ENCODE measurements at regions not wholly inside any gene's neighbourhood (a gene's known extent, or its start where the extent isn't known, plus 50 kb on each side); places are given as distances from the start of the nearest gene placed in this dataset.

DNA sequence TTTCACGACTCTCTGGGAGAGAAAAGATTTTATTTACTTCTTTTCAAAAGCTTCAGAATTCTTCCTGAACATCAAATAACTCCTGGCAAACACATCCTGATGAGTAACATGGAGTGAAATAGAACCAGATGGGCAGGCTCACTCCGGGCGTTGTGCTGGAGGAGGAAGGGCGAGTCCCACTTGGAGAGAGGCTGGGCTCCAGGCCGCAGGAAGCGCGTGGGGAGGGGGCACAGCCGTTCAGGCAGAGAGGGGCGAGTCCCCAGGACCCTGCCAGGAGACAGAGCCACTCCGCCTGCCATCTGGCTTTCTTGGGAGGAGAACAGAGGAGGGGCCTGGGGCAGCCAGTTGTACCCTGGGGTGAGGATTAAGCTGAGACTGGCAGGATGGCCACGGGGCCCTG, 265.9 kb upstream of the ZMIZ1 start:
- TF ChIP-seq, protein P1, sequence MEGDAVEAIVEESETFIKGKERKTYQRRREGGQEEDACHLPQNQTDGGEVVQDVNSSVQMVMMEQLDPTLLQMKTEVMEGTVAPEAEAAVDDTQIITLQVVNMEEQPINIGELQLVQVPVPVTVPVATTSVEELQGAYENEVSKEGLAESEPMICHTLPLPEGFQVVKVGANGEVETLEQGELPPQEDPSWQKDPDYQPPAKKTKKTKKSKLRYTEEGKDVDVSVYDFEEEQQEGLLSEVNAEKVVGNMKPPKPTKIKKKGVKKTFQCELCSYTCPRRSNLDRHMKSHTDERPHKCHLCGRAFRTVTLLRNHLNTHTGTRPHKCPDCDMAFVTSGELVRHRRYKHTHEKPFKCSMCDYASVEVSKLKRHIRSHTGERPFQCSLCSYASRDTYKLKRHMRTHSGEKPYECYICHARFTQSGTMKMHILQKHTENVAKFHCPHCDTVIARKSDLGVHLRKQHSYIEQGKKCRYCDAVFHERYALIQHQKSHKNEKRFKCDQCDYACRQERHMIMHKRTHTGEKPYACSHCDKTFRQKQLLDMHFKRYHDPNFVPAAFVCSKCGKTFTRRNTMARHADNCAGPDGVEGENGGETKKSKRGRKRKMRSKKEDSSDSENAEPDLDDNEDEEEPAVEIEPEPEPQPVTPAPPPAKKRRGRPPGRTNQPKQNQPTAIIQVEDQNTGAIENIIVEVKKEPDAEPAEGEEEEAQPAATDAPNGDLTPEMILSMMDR (IDR thresholded peaks at IDR 0.05): no peak
- TF ChIP-seq POLR2A (IDR thresholded peaks at IDR 0.05): no peak
